Fibroblast of lung (primary cell): ENCODE measurements at regions not wholly inside any gene's neighbourhood (a gene's known extent, or its start where the extent isn't known, plus 50 kb on each side); places are given as distances from the start of the nearest gene placed in this dataset.
"Not testable (repeated sequence)": the region's sequence is repeated elsewhere in the genome, so short reads cannot be mapped to it uniquely, and the experiment has no call there.

ENCODE experiments used
- DNase-seq, 2 donors: peaks; one replicate each; pipeline versions ENCODE4 v3.0.0 to v3.0.0-alpha.2; 2010; ENCODE audit warnings: low read depth in 2 of 2
- H2AFZ ChIP-seq: 2 replicates; pipeline ENCODE4 v1.5.1; 2012; ENCODE audit warnings: low read length, control low read depth, inconsistent platforms
- H3K27ac ChIP-seq: 2 replicates; pipeline ENCODE4 v1.5.1; 2011; ENCODE audit warnings: low read length, control low read depth; ENCODE audit not compliant: insufficient read depth
- H3K27me3 ChIP-seq: 2 replicates; pipeline ENCODE4 v1.5.1; 2011; ENCODE audit warnings: mild to moderate bottlenecking, low read length; ENCODE audit not compliant: control insufficient read depth, insufficient read depth
- H3K36me3 ChIP-seq: 2 replicates; pipeline ENCODE4 v1.5.1; 2011; ENCODE audit warnings: low read length; ENCODE audit not compliant: control insufficient read depth, insufficient read depth
- H3K4me1 ChIP-seq: 2 replicates; pipeline ENCODE4 v1.5.1; 2011; ENCODE audit warnings: low read length; ENCODE audit not compliant: control insufficient read depth, insufficient read depth; ENCODE audit errors: extremely low read depth
- H3K4me2 ChIP-seq: 2 replicates; pipeline ENCODE4 v1.5.1; 2011; ENCODE audit warnings: low read length, control low read depth; ENCODE audit not compliant: insufficient read depth; ENCODE audit errors: extremely low read depth
- H3K4me3 ChIP-seq, 4 experiments: fragments of 200-600 bp in 1 of 4; sonication (generic) in 1 of 4; replicated peaks in 1 of 4; 2 replicates each; pipeline ENCODE4 v1.5.1; 2011 to 2016; ENCODE audit warnings: low read length in 4 of 4, low read depth in 3 of 4, mild to moderate bottlenecking in 3 of 4, control low read depth in 2 of 4, inconsistent platforms in 1 of 4, mixed read lengths in 1 of 4; ENCODE audit not compliant: insufficient read depth in 1 of 4; ENCODE audit errors: control extremely low read depth in 1 of 4
- H3K79me2 ChIP-seq: 2 replicates; pipeline ENCODE4 v1.5.1; 2012; ENCODE audit warnings: mild to moderate bottlenecking, low read length, inconsistent platforms; ENCODE audit not compliant: control insufficient read depth, insufficient read depth
- H3K9ac ChIP-seq: 2 replicates; pipeline ENCODE4 v1.5.1; 2011; ENCODE audit warnings: mild to moderate bottlenecking, low read length, control low read depth; ENCODE audit not compliant: insufficient read depth
- H3K9me3 ChIP-seq: 2 replicates; pipeline ENCODE4 v1.5.1; 2012; ENCODE audit warnings: low read depth, low read length; ENCODE audit not compliant: control insufficient read depth, insufficient read depth
- H4K20me1 ChIP-seq: 2 replicates; pipeline ENCODE4 v1.5.1; 2011; ENCODE audit warnings: low read length; ENCODE audit not compliant: control insufficient read depth, insufficient read depth; ENCODE audit errors: extremely low read depth
- CTCF ChIP-seq, 2 donors: IDR thresholded peaks in 1 of 2; conservative IDR thresholded peaks in 1 of 2; 1 replicate in 1 of 2; 2 replicates in 1 of 2; pipeline ENCODE4 v1.5.1; 2011 to 2012; ENCODE audit warnings: low read length in 2 of 2, control low read depth in 1 of 2, inconsistent platforms in 1 of 2, low read depth in 1 of 2, mild to moderate bottlenecking in 1 of 2
- EZH2 ChIP-seq: IDR thresholded peaks from 2 replicates; pipeline ENCODE4 v1.5.1; 2012; ENCODE audit warnings: low read length, control low read depth, mild to moderate bottlenecking; ENCODE audit errors: missing control alignments

- no peaks in the 10 kb centered on the region for H3K4me1 ChIP-seq
- DNase-seq = peak in 1 of 2 donors; percentile 42
- no peak overlapping the region for H3K9ac ChIP-seq
- H4K20me1 ChIP-seq = no peaks in the 10 kb centered on the region
- H3K27ac ChIP-seq = no peak overlapping the region
- no peaks in the 10 kb centered on the region for H3K27me3 ChIP-seq
- H2AFZ ChIP-seq = no peak overlapping the region
- H3K4me2 ChIP-seq = no peak overlapping the region
- H3K79me2 ChIP-seq = no peaks in the 10 kb centered on the region
- no peaks in the 10 kb centered on the region for H3K36me3 ChIP-seq
- TF ChIP-seq CTCF (conservative IDR thresholded peaks at IDR 0.05 in 1 of 2, IDR thresholded peaks at IDR 0.05 in 1 of 2; ENCODE audit: low read depth in 1 of 2, low read length in 2 of 2) = no peak
- TF ChIP-seq EZH2 = no peak
- H3K9me3 ChIP-seq = no peaks in the 10 kb centered on the region
- no peak overlapping the region for H3K4me3 ChIP-seq
These were observed 100.7 kb upstream of the HCCS start for GRCh38 chrX:11010476-11010875.

- Histone ChIP-seq H3K27ac (no peak overlapping the region), H2AFZ (no peak overlapping the region), H3K9me3 (no peaks in the 10 kb centered on the region), H4K20me1 (no peaks in the 10 kb centered on the region), H3K36me3 (no peaks in the 10 kb centered on the region), H3K4me2 (no peak overlapping the region), H3K27me3 (no peaks in the 10 kb centered on the region), H3K9ac (no peak overlapping the region), H3K4me3 (no peak overlapping the region), H3K4me1 (no peaks in the 10 kb centered on the region), H3K79me2 (no peaks in the 10 kb centered on the region)
- TF ChIP-seq EZH2 = no peak
- TF ChIP-seq CTCF (conservative IDR thresholded peaks at IDR 0.05 in 1 of 2, IDR thresholded peaks at IDR 0.05 in 1 of 2; ENCODE audit: low read depth in 1 of 2, low read length in 2 of 2) = no peak
- DNase-seq = no peak
These were observed 94.4 kb upstream of the HCCS start for GRCh38 chrX:11016728-11017127.

- H4K20me1 ChIP-seq, H3K36me3 ChIP-seq, H3K27me3 ChIP-seq, H3K79me2 ChIP-seq, H3K9me3 ChIP-seq, H3K27ac ChIP-seq, H2AFZ ChIP-seq, H3K4me1 ChIP-seq, H3K9ac ChIP-seq, H3K4me3 ChIP-seq, DNase-seq, H3K4me2 ChIP-seq: not testable (repeated sequence)
These were observed 88.5 kb upstream of the HCCS start for GRCh38 chrX:11022588-11022987.

GRCh38 chrX:11039926-11040325, 71.2 kb upstream of the HCCS start:
- DNase-seq = no peak
- Histone ChIP-seq H3K9me3 (no peaks in the 10 kb centered on the region), H4K20me1 (no peaks in the 10 kb centered on the region), H3K27ac (no peak overlapping the region), H3K4me2 (no peak overlapping the region), H3K4me3 (no peak overlapping the region), H2AFZ (no peak overlapping the region), H3K79me2 (no peaks in the 10 kb centered on the region), H3K36me3 (no peaks in the 10 kb centered on the region), H3K9ac (no peak overlapping the region), H3K27me3 (no peaks in the 10 kb centered on the region), H3K4me1 (no peaks in the 10 kb centered on the region)
- TF ChIP-seq CTCF (conservative IDR thresholded peaks at IDR 0.05 in 1 of 2, IDR thresholded peaks at IDR 0.05 in 1 of 2; ENCODE audit: low read depth in 1 of 2, low read length in 2 of 2) (no peak), EZH2 (no peak)
